ENCODE measurements at regions not wholly inside any gene's neighbourhood (a gene's known extent, or its start where the extent isn't known, plus 50 kb on each side); places are given as distances from the start of the nearest gene placed in this dataset.
"Not testable (repeated sequence)": the region's sequence is repeated elsewhere in the genome, so short reads cannot be mapped to it uniquely, and the experiment has no call there.

DNA sequence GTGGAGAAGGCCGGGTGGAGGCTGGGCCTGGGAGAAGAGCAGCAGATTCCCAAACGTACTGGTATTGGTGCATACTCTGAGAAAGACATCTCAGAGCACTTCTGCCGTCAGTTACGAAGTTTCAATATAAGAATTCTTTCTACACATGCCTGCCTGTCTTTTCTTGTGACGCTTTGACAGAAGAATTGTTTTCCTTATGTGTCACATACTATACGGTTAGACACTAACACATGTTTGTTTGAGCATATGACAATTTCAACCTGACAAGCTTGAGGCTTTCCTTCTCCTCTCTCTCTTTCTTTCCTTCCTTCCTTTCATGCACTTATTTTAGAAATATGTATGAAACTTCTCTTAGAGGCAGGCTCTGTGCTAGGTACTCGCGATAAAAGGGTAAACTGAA is 360.0 kb downstream of the QKI start:
- DNase-seq, result no peak

DNA sequence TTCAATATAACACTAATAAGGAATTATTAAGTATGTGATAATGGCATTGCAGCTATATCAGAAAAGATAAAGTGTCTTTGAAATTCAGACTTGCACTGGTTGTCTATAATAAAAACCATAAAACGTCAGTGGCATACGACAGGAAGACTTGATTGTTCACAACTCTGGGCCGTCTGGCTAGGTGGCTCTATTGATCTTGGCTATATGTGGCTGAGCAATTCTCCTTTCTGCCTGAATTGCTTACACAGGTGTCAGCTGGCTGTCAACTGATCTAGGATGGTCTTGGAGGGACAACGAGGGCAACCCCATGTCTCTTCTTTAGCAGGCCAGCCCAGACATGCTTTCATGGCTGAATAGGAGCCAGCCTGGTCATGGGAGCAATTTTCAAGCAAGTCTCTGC is 359.1 kb downstream of the QKI start:
- DNase-seq, result no peak

GRCh38 chr6:163772701-163773100 is 358.2 kb downstream of the QKI start:
- no peak for DNase-seq

DNA sequence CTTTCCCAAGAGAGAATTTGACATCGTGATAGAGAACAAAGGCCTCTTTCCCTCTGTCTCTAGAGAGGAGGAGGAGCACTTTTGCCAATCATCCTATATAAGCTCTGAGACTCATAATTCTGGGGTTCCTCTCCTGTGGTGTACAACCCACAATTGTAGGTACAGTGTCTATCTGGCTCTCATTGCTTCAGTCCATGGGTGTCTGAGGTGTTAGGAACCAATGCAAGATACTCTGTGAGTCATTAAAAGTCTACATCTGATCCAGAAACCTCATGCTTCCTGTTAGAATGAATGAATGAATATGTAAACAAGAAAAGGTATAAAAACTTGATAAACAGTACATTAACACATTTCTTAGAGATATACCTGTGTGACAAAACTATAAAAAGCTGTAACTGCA is 356.7 kb downstream of the QKI start:
- DNase-seq, result no peak

DNA sequence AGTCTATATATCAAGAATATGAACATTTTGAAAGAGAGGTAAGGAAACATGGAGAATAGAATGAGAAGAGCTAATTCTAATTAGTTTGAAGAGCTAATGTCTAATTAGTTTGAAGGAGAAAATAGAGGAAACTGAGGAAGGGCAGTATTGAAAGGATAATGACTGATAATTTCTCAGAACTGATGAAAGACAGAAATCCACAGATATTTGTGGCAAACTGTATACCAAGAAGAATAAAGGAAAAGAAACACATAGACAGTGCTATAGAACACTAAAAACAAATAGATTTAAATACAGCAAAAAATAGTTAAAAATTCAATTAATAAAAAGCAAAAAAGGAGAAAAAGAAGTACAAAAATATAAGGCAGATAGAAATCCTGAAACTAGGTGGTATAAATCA is 354.4 kb downstream of the QKI start:
- DNase-seq, result no peak

DNA sequence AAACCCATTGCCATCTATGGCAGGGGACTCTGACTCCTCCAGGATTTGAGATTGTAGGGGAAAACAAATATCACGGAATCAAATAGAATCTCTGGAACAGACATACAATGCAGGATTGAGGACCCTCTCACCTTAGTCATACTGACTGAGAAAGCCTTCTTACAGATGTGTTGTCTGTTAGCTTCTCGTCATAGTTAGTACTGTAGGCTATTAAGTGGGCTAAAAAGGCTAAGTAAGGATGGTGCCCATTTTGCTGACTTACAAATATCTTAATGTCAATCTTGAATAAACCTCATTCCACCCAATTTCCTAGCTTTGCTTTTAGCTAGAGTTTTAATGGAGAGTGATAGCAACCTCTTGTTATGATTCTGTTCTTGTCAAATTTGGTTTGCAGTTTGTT is 352.4 kb downstream of the QKI start:
- no peak for DNase-seq

DNA sequence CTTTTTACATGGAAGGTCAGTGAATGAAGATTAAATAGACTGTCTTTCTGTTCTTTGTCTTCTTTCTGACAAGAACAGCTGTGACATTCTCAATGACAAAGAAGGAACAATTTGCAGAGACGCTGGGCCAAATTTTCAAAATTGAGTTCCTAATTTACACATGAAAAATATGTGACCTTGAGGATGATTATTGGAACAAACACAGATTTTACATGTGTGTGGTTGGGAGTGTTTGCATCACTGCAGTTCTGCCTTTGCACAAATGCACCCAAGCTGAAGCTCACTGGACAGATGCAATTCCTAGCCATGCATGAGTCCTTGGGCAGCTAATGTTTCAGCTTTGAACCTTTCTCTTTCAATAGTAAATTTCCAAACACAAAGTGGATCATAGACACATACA is 350.8 kb downstream of the QKI start:
- DNase-seq, result no peak

GRCh38 chr6:163764565-163764964 is 350.0 kb downstream of the QKI start:
- DNase-seq, result no peak

GRCh38 chr6:163761481-163761880 is 347.0 kb downstream of the QKI start:
- no peak for DNase-seq

- no peak for DNase-seq
These were observed 346.3 kb downstream of the QKI start for GRCh38 chr6:163760860-163761259.

- no peak for DNase-seq
These were observed 345.0 kb downstream of the QKI start for GRCh38 chr6:163759542-163759941.

- no peak for DNase-seq
These were observed 343.0 kb downstream of the QKI start for GRCh38 chr6:163757520-163757919.

GRCh38 chr6:163756079-163756478 is 341.6 kb downstream of the QKI start:
- peak; percentile 13 for DNase-seq

DNA sequence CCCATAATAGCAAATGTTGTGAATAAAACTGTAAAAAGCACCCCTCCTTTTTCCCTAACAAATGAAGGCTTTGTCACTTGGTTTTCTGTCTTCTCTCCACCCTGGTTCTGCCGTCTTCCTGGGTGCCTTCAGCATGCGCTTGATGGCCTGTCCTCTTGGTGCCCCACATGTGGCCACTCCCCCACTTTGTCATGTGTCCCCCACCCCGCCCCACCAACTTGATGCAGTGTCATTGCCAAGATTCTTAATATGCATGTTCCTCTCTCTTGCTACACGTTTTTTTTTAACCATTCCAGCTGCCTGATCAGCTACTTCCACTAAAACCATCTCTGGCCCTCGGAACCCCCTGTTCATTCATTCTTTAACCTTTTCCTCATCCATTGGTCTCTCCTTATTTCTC is 340.3 kb downstream of the QKI start:
- no peak for DNase-seq

DNA sequence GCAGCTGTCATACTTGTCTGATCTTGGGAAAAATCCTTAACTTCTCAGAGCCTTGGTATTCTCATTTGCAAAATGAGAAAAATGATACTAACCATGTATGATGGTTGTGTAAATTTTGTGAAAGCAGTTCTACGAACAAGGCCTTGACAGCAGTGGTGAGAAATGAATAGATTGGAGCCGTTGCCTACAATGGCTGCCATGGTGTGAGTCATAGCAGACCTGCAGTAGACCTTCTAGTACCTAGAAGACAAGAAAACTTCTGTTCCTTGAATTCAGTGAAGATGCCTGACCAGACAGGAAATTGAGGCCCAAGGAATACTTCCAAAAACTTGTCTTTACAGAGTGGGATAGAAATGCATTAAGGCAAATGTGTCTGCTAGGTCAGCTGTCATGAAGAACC is 338.9 kb downstream of the QKI start:
- DNase-seq, result no peak

- no peak for DNase-seq
These were observed 337.9 kb downstream of the QKI start for GRCh38 chr6:163752446-163752845.

DNA sequence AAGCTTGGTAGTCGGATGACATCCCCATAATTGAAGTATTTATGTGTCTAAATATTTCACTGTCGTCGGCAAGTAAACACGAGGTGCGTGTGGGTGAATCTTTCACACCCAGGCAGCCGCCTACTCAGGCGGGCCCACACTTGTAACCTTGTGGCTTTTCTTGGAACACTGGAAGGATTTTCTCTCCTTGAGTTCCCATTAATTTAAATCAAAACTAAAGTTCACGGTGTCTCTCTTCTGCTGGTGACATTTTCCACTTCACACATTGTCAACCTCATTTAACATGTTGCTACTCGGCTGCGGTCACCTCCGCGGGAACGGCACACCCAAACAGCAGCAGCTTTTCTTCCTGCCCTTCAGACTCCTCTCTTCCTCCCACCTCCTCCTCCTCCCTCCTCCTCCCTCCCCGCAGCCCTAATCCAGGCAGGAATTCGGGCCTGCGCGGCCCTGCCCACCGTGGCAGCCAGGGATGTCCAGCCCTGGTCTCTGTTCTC is 336.6 kb downstream of the QKI start:
- DNase-seq, result peak; percentile 14

DNA sequence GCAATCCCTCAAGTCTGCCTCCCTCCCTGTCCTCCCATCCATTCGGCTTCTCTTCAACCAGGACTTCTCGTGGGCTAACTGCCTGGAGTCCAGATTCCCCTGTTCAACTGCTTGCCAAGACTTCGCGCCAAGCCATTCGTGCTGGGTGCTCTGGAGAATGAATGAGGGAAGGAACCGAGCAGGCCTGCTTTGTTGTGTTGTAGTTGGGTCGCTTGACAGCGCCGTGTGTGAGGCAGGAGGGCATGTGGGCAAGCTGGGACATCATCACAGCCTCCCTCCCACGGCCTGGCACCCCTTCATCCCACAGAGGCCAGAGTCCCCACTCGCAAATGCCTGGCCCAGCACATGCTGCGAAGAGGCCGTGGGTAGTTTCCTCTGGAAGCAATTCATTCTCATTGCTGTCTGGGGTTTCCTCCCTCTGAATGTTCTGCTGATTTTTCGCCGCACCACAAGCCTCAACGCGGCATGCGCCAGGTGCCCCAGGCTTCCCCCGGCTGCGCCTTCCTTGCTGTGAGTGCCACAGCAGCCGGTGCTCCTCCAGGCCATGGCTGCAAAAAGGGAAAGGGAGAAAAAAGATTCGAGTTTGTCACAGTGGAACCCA is 336.0 kb downstream of the QKI start:
- DNase-seq, result no peak

DNA sequence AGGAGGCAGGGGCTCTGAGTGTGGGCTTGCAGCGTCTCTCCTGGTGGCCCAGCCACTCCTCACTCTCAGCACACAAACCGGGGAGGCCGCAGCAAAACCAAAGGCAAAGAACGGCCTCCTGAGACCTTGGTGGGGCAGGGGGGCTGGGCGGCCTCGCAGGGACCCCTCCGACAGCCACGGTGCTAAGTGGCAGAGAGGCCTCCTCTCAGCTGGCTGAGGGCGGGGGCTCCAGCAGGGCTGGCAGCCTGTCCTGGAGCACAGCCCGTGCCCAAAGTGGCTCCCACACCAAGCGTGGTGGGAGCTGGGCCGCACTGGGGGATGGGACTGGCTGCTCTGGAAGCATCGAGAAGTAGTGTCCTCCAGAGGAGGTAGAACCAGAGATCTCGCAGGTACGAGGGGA is 334.4 kb downstream of the QKI start:
- no peak for DNase-seq

DNA sequence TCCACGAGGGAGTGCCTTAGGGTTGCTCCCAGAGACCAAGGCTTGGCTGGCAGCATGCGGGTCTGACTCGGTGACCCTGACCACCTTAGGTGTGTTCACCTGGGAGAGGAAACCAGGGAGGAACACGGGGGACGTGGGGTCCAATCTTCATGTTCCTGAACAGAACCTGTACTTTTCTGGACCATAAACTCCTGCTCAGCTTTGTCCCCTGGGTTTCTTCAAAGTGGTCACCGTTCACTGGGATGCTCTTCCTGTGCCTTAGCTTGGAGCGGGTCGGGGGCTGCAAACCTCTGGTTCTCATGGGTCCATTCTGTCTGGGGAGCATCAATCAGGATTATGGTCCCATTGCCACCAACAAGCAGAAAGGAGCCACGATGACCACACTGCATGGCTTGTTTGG is 333.5 kb downstream of the QKI start:
- no peak for DNase-seq

DNA sequence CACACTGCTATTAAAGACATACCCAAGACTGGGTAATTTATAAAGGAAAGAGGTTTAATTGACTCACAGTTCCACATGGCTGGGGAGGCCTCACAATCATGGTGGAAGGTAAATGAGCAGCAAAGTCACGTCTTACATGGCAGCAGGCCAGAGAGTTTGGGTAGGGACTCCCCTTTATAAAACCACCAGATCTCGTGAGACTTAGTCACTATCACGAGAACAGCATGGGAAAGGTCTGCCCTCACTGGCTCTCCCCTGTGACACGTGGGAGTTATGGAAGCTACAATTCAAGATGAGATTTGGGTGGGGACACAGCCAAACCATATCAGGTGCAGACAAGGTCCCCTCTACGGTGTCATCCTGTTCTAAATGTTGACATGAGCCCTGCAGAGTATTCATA is 332.5 kb downstream of the QKI start:
- not testable (repeated sequence) for DNase-seq

DNA sequence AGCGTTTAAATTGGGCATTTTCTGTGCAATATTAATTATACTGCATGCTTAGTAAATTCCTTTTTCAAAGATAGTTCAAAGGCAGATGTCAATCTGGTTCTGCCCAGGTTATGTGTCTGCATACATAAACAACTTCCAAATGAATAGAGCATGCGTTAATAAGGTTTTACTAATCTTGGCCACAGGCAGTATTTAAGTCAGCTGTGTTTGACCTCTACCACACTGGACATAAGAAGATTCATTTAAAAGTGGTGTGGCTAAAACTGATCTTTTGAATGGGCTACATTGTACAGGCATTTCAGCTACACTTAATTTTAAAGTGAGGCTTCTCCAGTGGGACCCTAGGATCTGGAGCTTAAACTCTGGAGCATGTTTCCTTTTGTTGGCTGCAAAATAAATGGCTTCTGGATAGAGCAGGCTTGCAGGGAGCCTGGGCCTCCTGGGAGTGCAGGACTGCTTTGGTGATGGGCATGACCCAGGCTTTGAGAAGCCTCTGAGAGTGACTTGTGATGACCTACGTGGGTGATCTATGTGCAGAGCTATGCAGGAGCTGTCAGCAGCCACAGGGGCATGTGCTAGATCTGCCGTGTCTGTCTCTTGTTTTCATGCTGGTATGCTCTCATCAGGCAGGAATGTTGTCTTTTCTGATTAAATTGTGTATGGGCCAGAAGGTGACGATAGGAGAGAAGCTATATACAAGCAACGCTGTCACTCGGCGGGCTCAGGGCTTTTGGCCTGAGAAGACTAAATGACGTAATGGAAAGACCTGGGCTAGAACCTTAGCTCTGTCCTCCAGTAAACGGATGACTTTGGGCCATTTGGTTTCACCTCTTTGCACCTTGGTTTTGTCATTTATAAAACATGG is 331.2 kb downstream of the QKI start:
- no peak for DNase-seq

DNA sequence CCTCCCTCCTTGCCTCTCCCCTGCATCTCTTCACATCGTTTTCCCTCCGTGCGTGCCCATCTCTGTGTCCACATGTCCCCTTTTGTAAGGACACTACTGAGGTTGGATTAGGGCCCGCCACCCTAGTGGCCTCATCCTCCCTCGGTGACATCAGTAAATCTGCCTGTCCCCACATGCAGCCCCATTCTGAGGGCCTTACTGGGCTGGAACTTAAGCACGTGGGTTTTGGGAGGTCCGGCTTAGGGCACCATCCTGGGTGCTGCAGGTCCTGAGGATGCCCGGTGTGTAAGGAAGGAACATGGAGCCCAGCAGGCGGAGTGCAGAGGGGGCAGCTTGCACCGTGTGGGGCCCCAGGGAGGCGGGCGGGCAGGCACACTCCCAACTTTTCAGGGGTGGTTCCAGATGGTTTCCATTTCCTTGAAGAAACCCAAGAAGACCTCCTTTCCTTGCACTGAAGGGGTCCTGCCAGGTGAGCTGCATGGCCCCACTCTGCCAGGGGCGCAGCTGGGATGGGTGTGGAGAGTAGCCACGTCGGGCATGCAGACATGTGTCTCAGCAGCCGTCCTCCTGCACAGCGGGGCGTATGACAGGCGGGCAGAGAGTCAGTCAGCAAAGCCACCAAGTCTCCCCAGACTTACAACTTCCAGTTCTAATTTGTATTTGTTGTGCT is 329.9 kb downstream of the QKI start:
- no peak for DNase-seq

GRCh38 chr6:163743796-163744195 is 329.3 kb downstream of the QKI start:
- no peak for DNase-seq
